Erythroblast (primary cell): ENCODE measurements at regions not wholly inside any gene's neighbourhood (a gene's known extent, or its start where the extent isn't known, plus 50 kb on each side); places are given as distances from the start of the nearest gene placed in this dataset.

Source experiments
- GATA1 ChIP-seq: IDR thresholded peaks from 2 replicates; pipeline ENCODE4 v1.6.1; 2011; ENCODE audit warnings: low read depth, mild to moderate bottlenecking, control low read depth, low read length, moderate library complexity
- POLR2A ChIP-seq: IDR thresholded peaks from 2 replicates; pipeline ENCODE4 v1.6.1; 2011; ENCODE audit warnings: mild to moderate bottlenecking, low read length

DNA sequence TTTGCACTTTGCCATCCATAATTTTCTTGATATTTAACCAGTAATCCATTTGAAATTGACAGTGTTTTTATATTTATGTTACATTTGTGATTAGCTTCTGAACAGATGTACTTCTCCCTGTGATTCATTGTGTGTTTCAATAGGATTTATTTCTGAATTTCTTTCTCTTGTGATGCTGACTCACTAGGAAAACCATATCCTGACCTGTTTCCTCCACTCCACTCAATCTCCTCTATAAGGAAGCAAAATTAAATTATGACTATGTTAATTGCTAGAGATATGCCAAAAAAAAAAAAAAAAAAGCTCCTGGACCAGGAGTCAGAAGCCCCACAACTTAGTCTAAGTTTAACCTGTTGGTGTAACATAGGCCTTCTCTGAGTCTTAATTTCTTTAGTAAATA, 614.6 kb upstream of the SPRY2 start:
- TF ChIP-seq POLR2A (no peak), GATA1 (no peak)
